ENCODE measurements at regions not wholly inside any gene's neighbourhood (a gene's known extent, or its start where the extent isn't known, plus 50 kb on each side); places are given as distances from the start of the nearest gene placed in this dataset.

DNA sequence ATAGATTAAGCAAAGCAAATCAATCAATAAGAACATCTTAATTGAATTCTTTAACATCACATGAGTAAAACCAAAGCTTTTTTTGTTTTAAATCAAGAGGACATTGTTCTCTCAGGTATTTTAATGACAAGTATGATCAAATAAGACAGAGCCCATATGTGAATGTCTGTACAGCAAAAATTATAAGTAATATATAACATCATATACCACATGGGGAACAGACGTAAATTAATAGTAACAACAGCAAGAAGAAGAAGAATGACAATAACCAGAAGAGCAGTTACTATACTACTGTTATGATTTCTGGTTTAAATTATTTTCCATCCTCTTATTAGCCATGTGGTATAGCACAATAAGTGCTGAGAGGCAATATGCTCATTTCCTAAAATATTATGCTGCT, 335.5 kb downstream of the ADAMTS20 start:
- H3K4me3 ChIP-seq (ENCODE audit: low read length), result no peak overlapping the region
- DNase-seq (ENCODE audit: low read depth), result no peak
- TF ChIP-seq, protein P1, sequence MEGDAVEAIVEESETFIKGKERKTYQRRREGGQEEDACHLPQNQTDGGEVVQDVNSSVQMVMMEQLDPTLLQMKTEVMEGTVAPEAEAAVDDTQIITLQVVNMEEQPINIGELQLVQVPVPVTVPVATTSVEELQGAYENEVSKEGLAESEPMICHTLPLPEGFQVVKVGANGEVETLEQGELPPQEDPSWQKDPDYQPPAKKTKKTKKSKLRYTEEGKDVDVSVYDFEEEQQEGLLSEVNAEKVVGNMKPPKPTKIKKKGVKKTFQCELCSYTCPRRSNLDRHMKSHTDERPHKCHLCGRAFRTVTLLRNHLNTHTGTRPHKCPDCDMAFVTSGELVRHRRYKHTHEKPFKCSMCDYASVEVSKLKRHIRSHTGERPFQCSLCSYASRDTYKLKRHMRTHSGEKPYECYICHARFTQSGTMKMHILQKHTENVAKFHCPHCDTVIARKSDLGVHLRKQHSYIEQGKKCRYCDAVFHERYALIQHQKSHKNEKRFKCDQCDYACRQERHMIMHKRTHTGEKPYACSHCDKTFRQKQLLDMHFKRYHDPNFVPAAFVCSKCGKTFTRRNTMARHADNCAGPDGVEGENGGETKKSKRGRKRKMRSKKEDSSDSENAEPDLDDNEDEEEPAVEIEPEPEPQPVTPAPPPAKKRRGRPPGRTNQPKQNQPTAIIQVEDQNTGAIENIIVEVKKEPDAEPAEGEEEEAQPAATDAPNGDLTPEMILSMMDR (conservative IDR thresholded peaks at IDR 0.05; ENCODE audit: low read length), result no peak

- DNase-seq (ENCODE audit: low read depth), result no peak
- H3K4me3 ChIP-seq (ENCODE audit: low read length), result no peak overlapping the region
- TF ChIP-seq, protein P1 (conservative IDR thresholded peaks at IDR 0.05; ENCODE audit: low read length), result no peak
Measured at GRCh38 chr12:43214166-43214565, 337.8 kb downstream of the ADAMTS20 start.

DNA sequence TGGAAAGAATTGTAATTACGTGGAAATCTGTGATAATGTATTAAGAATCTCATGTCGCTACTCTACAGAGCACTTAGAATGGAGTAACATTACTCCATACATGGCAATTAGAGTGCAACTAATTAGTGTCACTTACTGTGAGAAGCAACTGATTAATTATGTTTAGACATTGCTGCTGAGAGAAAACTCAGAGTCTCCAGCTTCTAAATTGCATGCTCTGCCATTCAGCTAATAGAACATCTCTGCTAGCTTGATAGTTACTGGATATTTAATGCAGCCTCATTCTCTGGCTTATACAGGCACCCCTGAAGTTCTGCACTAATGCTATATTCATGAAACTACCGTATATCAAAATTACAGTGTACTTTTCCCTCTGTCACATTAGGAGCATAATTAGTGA, 338.4 kb downstream of the ADAMTS20 start:
- DNase-seq (ENCODE audit: low read depth), result no peak
- TF ChIP-seq, protein P1 (conservative IDR thresholded peaks at IDR 0.05; ENCODE audit: low read length), result no peak

DNA sequence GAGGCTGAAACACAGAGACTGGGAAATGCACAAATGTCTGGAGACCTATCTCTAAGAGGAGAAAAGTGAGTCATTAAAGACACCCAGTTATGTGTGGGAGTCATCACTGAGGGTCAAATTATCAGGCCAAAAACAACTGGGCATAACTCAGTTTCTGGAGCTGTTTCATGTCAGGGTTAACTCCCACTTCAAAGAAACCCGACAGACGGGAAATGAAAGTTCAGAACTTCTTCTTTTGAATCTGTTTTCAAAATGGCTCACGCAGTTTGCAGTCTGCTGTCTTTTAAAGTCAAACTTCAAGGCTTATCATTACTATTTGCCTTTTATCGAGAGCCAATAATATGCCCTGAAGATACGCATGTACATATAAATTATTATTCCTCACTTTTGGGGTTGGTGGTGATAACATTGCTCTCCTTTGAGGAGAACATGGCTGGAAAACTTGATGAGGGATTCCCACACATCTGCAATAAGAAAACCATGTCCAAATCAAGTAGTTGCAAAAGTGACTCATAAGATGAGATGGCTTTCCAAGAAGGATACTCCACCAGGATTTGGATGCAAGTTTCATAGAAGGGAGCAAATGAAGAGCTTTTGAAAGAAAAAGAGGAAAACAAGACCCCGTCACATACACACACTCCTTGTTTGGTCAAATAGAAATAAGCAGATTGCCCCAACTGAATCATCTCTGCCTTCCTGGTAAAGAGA, 341.4 kb downstream of the ADAMTS20 start:
- TF ChIP-seq, protein P1 (conservative IDR thresholded peaks at IDR 0.05; ENCODE audit: low read length), result no peak
- no peak overlapping the region for H3K4me3 ChIP-seq (ENCODE audit: low read length)
- peak; percentile 3 for DNase-seq (ENCODE audit: low read depth)

More for the DNA sequence above, 338.4 kb downstream of the ADAMTS20 start:
- no peak overlapping the region for H3K4me3 ChIP-seq (ENCODE audit: low read length)

GRCh38 chr12:43208627-43209026, 343.4 kb downstream of the ADAMTS20 start:
- TF ChIP-seq, protein P1 (conservative IDR thresholded peaks at IDR 0.05; ENCODE audit: low read length), result no peak
- H3K4me3 ChIP-seq (ENCODE audit: low read length), result no peak overlapping the region

DNA sequence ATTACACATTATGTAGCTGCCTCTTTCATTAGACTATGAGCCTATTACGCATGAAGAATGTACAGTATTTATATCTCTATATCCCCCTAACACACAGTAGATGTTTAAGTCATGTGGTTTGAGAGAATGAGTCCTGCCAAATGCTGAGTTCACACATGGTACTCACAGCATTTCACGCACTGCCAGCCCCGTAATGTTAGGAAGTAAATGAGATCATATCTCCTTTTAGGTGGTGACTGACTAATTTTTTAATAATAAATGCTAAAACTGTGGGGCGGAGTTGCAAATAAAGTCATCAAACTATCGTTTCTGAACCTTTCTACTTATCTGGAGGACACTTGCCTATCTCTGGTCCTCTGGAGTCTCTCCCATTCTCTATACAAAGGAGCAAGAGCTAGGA, 343.8 kb downstream of the ADAMTS20 start:
- H3K4me3 ChIP-seq (ENCODE audit: low read length), result no peak overlapping the region
- TF ChIP-seq, protein P1 (conservative IDR thresholded peaks at IDR 0.05; ENCODE audit: low read length), result no peak

More at GRCh38 chr12:43208627-43209026, 343.4 kb downstream of the ADAMTS20 start:
- DNase-seq (ENCODE audit: low read depth), result no peak

GRCh38 chr12:43206396-43206795, 345.6 kb downstream of the ADAMTS20 start:
- H3K4me3 ChIP-seq (ENCODE audit: low read length), result no peak overlapping the region
- no peak for DNase-seq (ENCODE audit: low read depth)
- TF ChIP-seq, protein P1 (conservative IDR thresholded peaks at IDR 0.05; ENCODE audit: low read length), result no peak

More for the DNA sequence above, 343.8 kb downstream of the ADAMTS20 start:
- no peak for DNase-seq (ENCODE audit: low read depth)

Data from AG10803 (cell line).